H9 (cell line): ENCODE measurements at regions not wholly inside any gene's neighbourhood (a gene's known extent, or its start where the extent isn't known, plus 50 kb on each side); places are given as distances from the start of the nearest gene placed in this dataset.

Source experiments
- DNase-seq: peaks from one replicate; pipeline ENCODE4 v3.0.0-alpha.2; 2017
- H2AFZ ChIP-seq: one replicate; pipeline ENCODE4 v1.6.1; 2013; ENCODE audit warnings: mild to moderate bottlenecking, low read length, control low read depth, moderate library complexity
- H2AK5ac ChIP-seq: 2 replicates; pipeline ENCODE4 v1.6.1; 2013; ENCODE audit warnings: low read length, control low read depth, mixed read lengths; ENCODE audit not compliant: insufficient read length
- H2BK120ac ChIP-seq: one replicate; pipeline ENCODE4 v1.6.1; 2013; ENCODE audit warnings: low read depth, mild to moderate bottlenecking, low read length, control low read depth, inconsistent platforms; ENCODE audit not compliant: poor library complexity, severe bottlenecking
- H2BK12ac ChIP-seq: 2 replicates; pipeline ENCODE4 v1.6.1; 2013; ENCODE audit warnings: low read length, control low read depth, mixed read lengths, low read depth; ENCODE audit not compliant: insufficient read length
- H2BK15ac ChIP-seq: 2 replicates; pipeline ENCODE4 v1.6.1; 2013; ENCODE audit warnings: low read depth, low read length, control low read depth
- H2BK20ac ChIP-seq: one replicate; pipeline ENCODE4 v1.6.1; 2013; ENCODE audit warnings: low read depth, mild to moderate bottlenecking, low read length, control low read depth, inconsistent platforms; ENCODE audit not compliant: poor library complexity, severe bottlenecking
- H2BK5ac ChIP-seq: 2 replicates; pipeline ENCODE4 v1.6.1; 2013; ENCODE audit warnings: low read length, control low read depth, mixed read lengths; ENCODE audit not compliant: insufficient read length
- H3K14ac ChIP-seq: 2 replicates; pipeline ENCODE4 v1.6.1; 2013; ENCODE audit warnings: low read length, control low read depth; ENCODE audit not compliant: insufficient read depth
- H3K18ac ChIP-seq: 2 replicates; pipeline ENCODE4 v1.6.1; 2013; ENCODE audit warnings: low read depth, mild to moderate bottlenecking, mixed read lengths, low read length, control low read depth; ENCODE audit not compliant: insufficient read length
- H3K23ac ChIP-seq: 2 replicates; pipeline ENCODE4 v1.6.1; 2013; ENCODE audit warnings: low read length, control low read depth, mixed read lengths, low read depth; ENCODE audit not compliant: insufficient read length
- H3K23me2 ChIP-seq: 2 replicates; pipeline ENCODE4 v1.6.1; 2013; ENCODE audit warnings: low read depth, mild to moderate bottlenecking, mixed read lengths, low read length, control low read depth; ENCODE audit not compliant: insufficient read length, poor library complexity, severe bottlenecking
- H3K27ac ChIP-seq: 2 replicates; pipeline ENCODE4 v1.5.1; 2013; ENCODE audit warnings: low read length, control low read depth, mixed read lengths, low read depth; ENCODE audit not compliant: insufficient read length
- H3K27me3 ChIP-seq: 2 replicates; pipeline ENCODE4 v1.6.1; 2013; ENCODE audit warnings: low read length, control low read depth, inconsistent platforms; ENCODE audit not compliant: insufficient read depth
- H3K4ac ChIP-seq: 2 replicates; pipeline ENCODE4 v1.6.1; 2013; ENCODE audit warnings: low read depth, mild to moderate bottlenecking, control low read depth, inconsistent platforms, low read length, moderate library complexity
- H3K4me1 ChIP-seq: 2 replicates; pipeline ENCODE4 v1.6.1; 2013; ENCODE audit warnings: low read length, control low read depth, inconsistent platforms; ENCODE audit not compliant: insufficient read depth
- H3K4me2 ChIP-seq: 2 replicates; pipeline ENCODE4 v1.6.1; 2013; ENCODE audit warnings: low read length, control low read depth, mixed read lengths; ENCODE audit not compliant: insufficient read length, insufficient read depth
- H3K56ac ChIP-seq: 2 replicates; pipeline ENCODE4 v1.6.1; 2013; ENCODE audit warnings: low read depth, mild to moderate bottlenecking, mixed read lengths, low read length, control low read depth; ENCODE audit not compliant: insufficient read length
- H3K79me1 ChIP-seq: 2 replicates; pipeline ENCODE4 v1.6.1; 2013; ENCODE audit warnings: low read depth, mild to moderate bottlenecking, moderate library complexity, low read length, control low read depth, inconsistent platforms; ENCODE audit not compliant: insufficient read depth, poor library complexity, severe bottlenecking
- H3K79me2 ChIP-seq: 2 replicates; pipeline ENCODE4 v1.6.1; 2013; ENCODE audit warnings: low read length, control low read depth, inconsistent platforms; ENCODE audit not compliant: insufficient read depth
- H3K9ac ChIP-seq: 2 replicates; pipeline ENCODE4 v1.6.1; 2013; ENCODE audit warnings: low read length, control low read depth, mixed read lengths; ENCODE audit not compliant: insufficient read length; ENCODE audit errors: extremely low read depth
- H3K9me3 ChIP-seq: one replicate; pipeline ENCODE4 v1.6.1; 2013; ENCODE audit warnings: low read depth, low read length, inconsistent platforms; ENCODE audit not compliant: control insufficient read depth
- H3T11ph ChIP-seq: one replicate; pipeline ENCODE4 v1.6.1; 2013; ENCODE audit warnings: mild to moderate bottlenecking, low read length, control low read depth, inconsistent platforms
- H4K20me1 ChIP-seq: one replicate; pipeline ENCODE4 v1.6.1; 2013; ENCODE audit not compliant: control insufficient read depth, insufficient read length, insufficient read depth
- H4K5ac ChIP-seq: 2 replicates; pipeline ENCODE4 v1.6.1; 2013; ENCODE audit warnings: low read depth, mild to moderate bottlenecking, mixed read lengths, low read length, control low read depth; ENCODE audit not compliant: insufficient read length
- H4K8ac ChIP-seq: replicated peaks from 2 replicates; pipeline ENCODE4 v1.6.1; 2013; ENCODE audit warnings: low read length, control low read depth, mixed read lengths, low read depth; ENCODE audit not compliant: insufficient read length
- H4K91ac ChIP-seq: 2 replicates; pipeline ENCODE4 v1.6.1; 2013; ENCODE audit warnings: low read depth, mild to moderate bottlenecking, moderate library complexity, mixed read lengths, low read length, control low read depth; ENCODE audit not compliant: insufficient read length
- H3K27ac Mint-ChIP-seq, 3 experiments: 2 replicates in 2 of 3; 3 replicates in 1 of 3; pipeline ENCODE4 v1.8.0; 2020 to 2021; ENCODE audit warnings: mixed read lengths in 3 of 3, mild to moderate bottlenecking in 1 of 3, moderate library complexity in 1 of 3
- H3K27me3 Mint-ChIP-seq: 2 replicates; pipeline ENCODE4 v1.8.0; 2021; ENCODE audit warnings: low read depth, mild to moderate bottlenecking, moderate library complexity, mixed read lengths
- H3K36me3 Mint-ChIP-seq, 3 experiments: 2 replicates in 2 of 3; 3 replicates in 1 of 3; pipeline ENCODE4 v1.8.0; 2020 to 2021; ENCODE audit warnings: low read depth in 3 of 3, mixed read lengths in 3 of 3; ENCODE audit not compliant: insufficient read depth in 1 of 3
- H3K4me1 Mint-ChIP-seq, 2 experiments: 2 replicates each; pipeline ENCODE4 v1.8.0; 2020; ENCODE audit warnings: mixed read lengths in 2 of 2
- H3K4me3 Mint-ChIP-seq, 2 experiments: 2 replicates in 1 of 2; 3 replicates in 1 of 2; pipeline ENCODE4 v1.8.0; 2020 to 2021; ENCODE audit warnings: mild to moderate bottlenecking in 2 of 2, mixed read lengths in 2 of 2, moderate library complexity in 1 of 2
- H3K9me3 Mint-ChIP-seq, 2 experiments: 2 replicates in 1 of 2; 3 replicates in 1 of 2; pipeline ENCODE4 v1.8.0; 2020; ENCODE audit warnings: mild to moderate bottlenecking in 2 of 2, mixed read lengths in 2 of 2, moderate library complexity in 1 of 2
- CTCF ChIP-seq: fragments of 200-600 bp; sonication (generic); conservative IDR thresholded peaks from 3 replicates; pipeline ENCODE4 v1.8.0; 2021; ENCODE audit warnings: antibody characterized with exemption, mild to moderate bottlenecking
- WGBS: extraction: QIAGEN DNeasy Blood & Tissue Kit; methylation state at CpG from one replicate; pipeline ENCODE4 v1.1.7; 2013; ENCODE audit warnings: missing lambda C conversion rate, low lambda C conversion rate, mixed read lengths; ENCODE audit not compliant: insufficient read length; ENCODE audit errors: extremely low coverage; 5-methylcytosine and 5-hydroxymethylcytosine counted together

GRCh38 chr6:19757036-19757435, 80.1 kb upstream of the ID4 start:
- Histone ChIP-seq H3K14ac (no peak overlapping the region), H3K4ac (no peak overlapping the region), H3K27ac (no peak overlapping the region), H2AK5ac (no peak overlapping the region), H2BK20ac (no peak overlapping the region), H3K18ac (no peak overlapping the region), H3K4me2 (no peak overlapping the region), H3K23me2 (no peaks in the 10 kb centered on the region), H3K9me3 (no peaks in the 10 kb centered on the region), H4K5ac (no peak overlapping the region), H2BK5ac (no peak overlapping the region), H4K20me1 (no peaks in the 10 kb centered on the region), H3K9ac (no peak overlapping the region), H4K91ac (no peak overlapping the region), H2BK12ac (no peak overlapping the region), H2BK120ac (no peak overlapping the region), H3K23ac (no peak overlapping the region), H3K79me1 (no peaks in the 10 kb centered on the region), H3K27me3 (no peaks in the 10 kb centered on the region), H4K8ac (no peak overlapping the region), H3T11ph (no peak overlapping the region), H2AFZ (no peak overlapping the region), H2BK15ac (no peak overlapping the region), H3K79me2 (no peaks in the 10 kb centered on the region), H3K56ac (no peak overlapping the region), H3K4me1 (no peaks in the 10 kb centered on the region; the same call in 1 of the 2 replicates)
- Mint-ChIP-seq H3K9me3 (no peaks in the 10 kb centered on the region), H3K36me3 (no peaks in the 10 kb centered on the region), H3K27me3 (no peaks in the 10 kb centered on the region), H3K27ac (0 out of 7 replicates have a peak overlapping the region, but pooled peaks of 1 of the 3 experiments have one; percentile 9), H3K4me1 (peaks cover 20 to 34% of the 10 kb centered on the region in 2 experiments), H3K4me3 (no peak overlapping the region)
- WGBS: no CpG with 5 or more reads among the region's 2 CpGs
- DNase-seq: no peak
- no peak for TF ChIP-seq CTCF
